22Rv1 (cell line): ENCODE measurements at regions not wholly inside any gene's neighbourhood (a gene's known extent, or its start where the extent isn't known, plus 50 kb on each side); places are given as distances from the start of the nearest gene placed in this dataset.
"Not testable (repeated sequence)": the region's sequence is repeated elsewhere in the genome, so short reads cannot be mapped to it uniquely, and the experiment has no call there.

Experiments used
- H3K27ac ChIP-seq: fragments of 450-650 bp; 2 replicates; pipeline ENCODE4 v1.5.1; 2017
- ZFX ChIP-seq: fragments of 450-650 bp; IDR thresholded peaks from 2 replicates; pipeline ENCODE4 v1.6.1; 2017; ENCODE audit warnings: antibody characterized with exemption, borderline replicate concordance
- TF ChIP-seq, protein P1 (sequence below): fragments of 450-650 bp; IDR thresholded peaks from 2 replicates; pipeline ENCODE4 v1.5.1; 2017; ENCODE audit warnings: mild to moderate bottlenecking

- not testable (repeated sequence) for H3K27ac ChIP-seq
Observed at GRCh38 chr7:26424319-26424718, 132.7 kb downstream of the SNX10 start.

DNA sequence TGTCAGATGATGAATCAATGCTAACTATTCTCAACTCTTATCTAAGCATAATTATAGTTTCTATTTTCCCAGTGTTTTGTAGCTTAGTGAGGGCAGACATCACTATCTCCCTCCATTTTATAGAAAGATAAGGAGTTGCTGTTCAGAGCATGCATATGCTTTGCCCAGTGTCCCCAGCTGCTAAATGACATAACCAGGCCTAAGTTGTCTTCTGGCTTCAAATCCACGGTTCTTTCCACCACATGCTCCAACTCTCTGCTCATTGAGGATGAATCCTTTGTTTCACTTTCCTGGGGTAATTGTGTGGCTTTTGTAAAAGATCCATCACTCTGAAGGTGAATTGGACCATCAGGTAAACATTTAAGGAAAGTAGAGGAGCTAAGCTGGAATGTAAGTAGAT lies 134.0 kb downstream of the SNX10 start:
- TF ChIP-seq ZFX, result no peak
- TF ChIP-seq, protein P1, sequence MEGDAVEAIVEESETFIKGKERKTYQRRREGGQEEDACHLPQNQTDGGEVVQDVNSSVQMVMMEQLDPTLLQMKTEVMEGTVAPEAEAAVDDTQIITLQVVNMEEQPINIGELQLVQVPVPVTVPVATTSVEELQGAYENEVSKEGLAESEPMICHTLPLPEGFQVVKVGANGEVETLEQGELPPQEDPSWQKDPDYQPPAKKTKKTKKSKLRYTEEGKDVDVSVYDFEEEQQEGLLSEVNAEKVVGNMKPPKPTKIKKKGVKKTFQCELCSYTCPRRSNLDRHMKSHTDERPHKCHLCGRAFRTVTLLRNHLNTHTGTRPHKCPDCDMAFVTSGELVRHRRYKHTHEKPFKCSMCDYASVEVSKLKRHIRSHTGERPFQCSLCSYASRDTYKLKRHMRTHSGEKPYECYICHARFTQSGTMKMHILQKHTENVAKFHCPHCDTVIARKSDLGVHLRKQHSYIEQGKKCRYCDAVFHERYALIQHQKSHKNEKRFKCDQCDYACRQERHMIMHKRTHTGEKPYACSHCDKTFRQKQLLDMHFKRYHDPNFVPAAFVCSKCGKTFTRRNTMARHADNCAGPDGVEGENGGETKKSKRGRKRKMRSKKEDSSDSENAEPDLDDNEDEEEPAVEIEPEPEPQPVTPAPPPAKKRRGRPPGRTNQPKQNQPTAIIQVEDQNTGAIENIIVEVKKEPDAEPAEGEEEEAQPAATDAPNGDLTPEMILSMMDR, result no peak
- no peak overlapping the region for H3K27ac ChIP-seq

GRCh38 chr7:26426096-26426495 lies 134.4 kb downstream of the SNX10 start:
- no peak overlapping the region for H3K27ac ChIP-seq
- TF ChIP-seq, protein P1, result no peak
- no peak for TF ChIP-seq ZFX

GRCh38 chr7:26428571-26428970 lies 136.9 kb downstream of the SNX10 start:
- H3K27ac ChIP-seq, result no peak overlapping the region
- no peak for TF ChIP-seq ZFX
- TF ChIP-seq, protein P1, result no peak

DNA sequence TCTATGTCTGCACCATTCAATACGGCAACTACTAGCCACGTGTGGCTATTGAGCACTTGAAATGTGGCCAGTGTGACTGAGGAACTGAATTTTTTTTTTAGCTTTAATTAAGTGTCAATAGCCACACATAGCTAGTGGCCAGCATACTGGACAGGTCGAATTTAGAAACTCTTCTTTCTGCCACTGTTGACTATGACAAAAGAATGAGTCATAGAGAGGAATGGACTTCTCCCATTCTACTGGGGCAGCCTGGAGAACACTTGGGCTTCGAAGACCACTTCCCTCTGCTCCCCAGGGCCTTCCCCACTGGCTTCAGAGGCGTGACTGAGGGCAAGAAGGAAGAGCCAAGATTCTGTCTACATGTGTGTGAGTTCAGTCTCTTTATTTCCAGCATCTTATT lies 137.5 kb downstream of the SNX10 start:
- TF ChIP-seq ZFX, result no peak
- TF ChIP-seq, protein P1, result no peak
- H3K27ac ChIP-seq, result no peak overlapping the region

- H3K27ac ChIP-seq, result no peak overlapping the region
- no peak for TF ChIP-seq ZFX
- TF ChIP-seq, protein P1, result no peak
Observed at GRCh38 chr7:26434974-26435373, 143.3 kb downstream of the SNX10 start.

- no peak for TF ChIP-seq ZFX
- TF ChIP-seq, protein P1, result no peak
- no peak overlapping the region for H3K27ac ChIP-seq
Observed at GRCh38 chr7:26437003-26437532, 145.4 kb downstream of the SNX10 start.

- H3K27ac ChIP-seq, result no peak overlapping the region
- TF ChIP-seq, protein P1, result no peak
- no peak for TF ChIP-seq ZFX
Observed at GRCh38 chr7:26438078-26438477, 146.4 kb downstream of the SNX10 start.
